Panc1 (cell line): ENCODE measurements at regions not wholly inside any gene's neighbourhood (a gene's known extent, or its start where the extent isn't known, plus 50 kb on each side); places are given as distances from the start of the nearest gene placed in this dataset.
A peak's percentile ranks its signal among the peaks of the same experiment; 100 is the strongest.

Experiments used
- ATAC-seq: fragments of 200-7000 bp; cut with Tn5 transposase; 2 replicates; pipeline ENCODE4 v1.9.1; 2020; ENCODE audit warnings: mild to moderate bottlenecking, moderate library complexity
- BruUV-seq: library from RNA; stranded (reverse); fragments of 400-500 nt; replicated peaks from 2 replicates; lab custom pipeline; 2021; lab: Mats Ljungman, UMichigan
- CTCF ChIA-PET: fragments of 300-600 bp; sonication (Branson Sonifier 250); formaldehyde crosslinking; loops from one replicate; lab custom pipeline; 2022; ENCODE audit warnings: antibody characterized with exemption; lab: Charles Lee
- POLR2A ChIA-PET: fragments of 300-600 bp; sonication (Branson Sonifier 250); formaldehyde crosslinking; loops from one replicate; lab custom pipeline; 2022; ENCODE audit warnings: antibody characterized with exemption; lab: Charles Lee
- DNase-seq: peaks from one replicate; pipeline ENCODE4 v3.0.0-alpha.2; 2010; ENCODE audit warnings: low read depth, low spot score
- H3K27ac ChIP-seq: 2 replicates; pipeline ENCODE4 v1.5.1; 2011; ENCODE audit warnings: mild to moderate bottlenecking, low read length, inconsistent platforms
- H3K27me3 ChIP-seq: fragments of 200-500 bp; sonication (Bioruptor generic); 2 replicates; pipeline ENCODE4 v1.6.0; 2014; ENCODE audit warnings: low read length, inconsistent platforms; ENCODE audit not compliant: control insufficient read depth, insufficient read depth
- H3K36me3 ChIP-seq: fragments of 200-500 bp; sonication (Bioruptor generic); 2 replicates; pipeline ENCODE4 v1.5.1; 2014; ENCODE audit warnings: inconsistent platforms, mild to moderate bottlenecking, low read length, moderate library complexity; ENCODE audit not compliant: control insufficient read depth, insufficient read depth
- H3K4me1 ChIP-seq: 2 replicates; pipeline ENCODE4 v1.5.1; 2011; ENCODE audit warnings: inconsistent platforms, mild to moderate bottlenecking, low read length, moderate library complexity; ENCODE audit not compliant: control insufficient read depth, insufficient read depth
- H3K4me3 ChIP-seq, 2 experiments: 2 replicates each; pipeline ENCODE4 v1.5.1; 2011 to 2012; ENCODE audit warnings: low read depth in 2 of 2, low read length in 2 of 2, mild to moderate bottlenecking in 2 of 2, inconsistent platforms in 1 of 2, moderate library complexity in 1 of 2
- H3K9me3 ChIP-seq: fragments of 200-500 bp; sonication (Bioruptor generic); 2 replicates; pipeline ENCODE4 v1.5.1; 2014; ENCODE audit warnings: low read depth, mild to moderate bottlenecking, inconsistent platforms, low read length, moderate library complexity; ENCODE audit not compliant: control insufficient read depth, insufficient read depth
- POLR2AphosphoS5 ChIP-seq: IDR thresholded peaks from 2 replicates; pipeline ENCODE4 v1.6.1; 2012; ENCODE audit warnings: mild to moderate bottlenecking, low read depth, low read length, moderate library complexity
- SIN3A ChIP-seq: IDR thresholded peaks from 2 replicates; pipeline ENCODE4 v1.6.1; 2012; ENCODE audit warnings: low read depth, mild to moderate bottlenecking, low read length, moderate library complexity, borderline replicate concordance; ENCODE audit not compliant: insufficient read depth
- TCF7L2 ChIP-seq: IDR thresholded peaks from 2 replicates; pipeline ENCODE4 v1.6.1; 2011; ENCODE audit warnings: mild to moderate bottlenecking, low read depth, low read length, inconsistent platforms
- in situ Hi-C: cut with HindIII; loops from 2 replicates; pipeline ENCODE4 v1.10.0; 2016; ENCODE audit warnings: low sequenced_read_pairs, low pct_unique_long_range_greater_than_20kb
- intact Hi-C: fragments of 100-400 bp; cut with micrococcal nuclease; formaldehyde crosslinking; loops from one replicate; pipeline ENCODE4 v1.10.0; 2022; ENCODE audit not compliant: unreplicated experiment
- TF ChIP-seq, protein P1 (sequence below): fragments of 450-650 bp; IDR thresholded peaks from 2 replicates; pipeline ENCODE4 v1.5.1; 2017; ENCODE audit warnings: mild to moderate bottlenecking
- TF ChIP-seq, protein P2 (sequence below), 2 experiments: IDR thresholded peaks; 2 replicates each; pipeline ENCODE4 v1.6.1; 2011 to 2012; ENCODE audit warnings: low read depth in 2 of 2, control low read depth in 1 of 2, low read length in 1 of 2, mild to moderate bottlenecking in 1 of 2, moderate library complexity in 1 of 2; ENCODE audit not compliant: insufficient read depth in 1 of 2

DNA sequence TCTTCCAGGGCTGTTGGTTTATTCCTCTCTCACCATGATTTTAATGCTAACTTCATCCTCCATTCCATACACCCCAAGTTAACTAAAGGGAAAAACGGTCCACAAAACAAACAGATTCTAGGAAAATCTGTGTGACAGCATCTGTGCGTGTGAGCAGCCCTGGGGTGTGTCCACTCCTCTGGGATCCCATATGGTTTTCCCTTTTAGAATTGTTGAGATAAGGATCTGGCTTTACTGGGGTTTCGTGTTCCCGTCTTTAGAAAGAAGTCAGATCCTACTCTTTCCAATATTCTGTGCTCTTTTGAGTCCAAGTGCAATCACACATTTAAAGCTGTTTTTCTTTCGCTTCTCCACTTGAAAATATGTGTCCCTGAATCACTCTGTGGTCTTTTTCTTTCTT is 257.1 kb downstream of the KLF6 start:
- Histone ChIP-seq H3K4me1 (peaks cover 2% of the 10 kb centered on the region; the same call in 1 of the 2 replicates), H3K9me3 (no peaks in the 10 kb centered on the region), H3K27me3 (no peaks in the 10 kb centered on the region), H3K4me3 (no peak overlapping the region), H3K27ac (no peak overlapping the region), H3K36me3 (no peaks in the 10 kb centered on the region)
- intact Hi-C loops (no loop called here), in situ Hi-C loops (no loop called here)
- no peak for ATAC-seq
- no peak for DNase-seq
- TF ChIP-seq, protein P1, sequence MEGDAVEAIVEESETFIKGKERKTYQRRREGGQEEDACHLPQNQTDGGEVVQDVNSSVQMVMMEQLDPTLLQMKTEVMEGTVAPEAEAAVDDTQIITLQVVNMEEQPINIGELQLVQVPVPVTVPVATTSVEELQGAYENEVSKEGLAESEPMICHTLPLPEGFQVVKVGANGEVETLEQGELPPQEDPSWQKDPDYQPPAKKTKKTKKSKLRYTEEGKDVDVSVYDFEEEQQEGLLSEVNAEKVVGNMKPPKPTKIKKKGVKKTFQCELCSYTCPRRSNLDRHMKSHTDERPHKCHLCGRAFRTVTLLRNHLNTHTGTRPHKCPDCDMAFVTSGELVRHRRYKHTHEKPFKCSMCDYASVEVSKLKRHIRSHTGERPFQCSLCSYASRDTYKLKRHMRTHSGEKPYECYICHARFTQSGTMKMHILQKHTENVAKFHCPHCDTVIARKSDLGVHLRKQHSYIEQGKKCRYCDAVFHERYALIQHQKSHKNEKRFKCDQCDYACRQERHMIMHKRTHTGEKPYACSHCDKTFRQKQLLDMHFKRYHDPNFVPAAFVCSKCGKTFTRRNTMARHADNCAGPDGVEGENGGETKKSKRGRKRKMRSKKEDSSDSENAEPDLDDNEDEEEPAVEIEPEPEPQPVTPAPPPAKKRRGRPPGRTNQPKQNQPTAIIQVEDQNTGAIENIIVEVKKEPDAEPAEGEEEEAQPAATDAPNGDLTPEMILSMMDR, result no peak
- no peak for TF ChIP-seq POLR2AphosphoS5
- TF ChIP-seq SIN3A, result no peak
- TF ChIP-seq, protein P2, sequence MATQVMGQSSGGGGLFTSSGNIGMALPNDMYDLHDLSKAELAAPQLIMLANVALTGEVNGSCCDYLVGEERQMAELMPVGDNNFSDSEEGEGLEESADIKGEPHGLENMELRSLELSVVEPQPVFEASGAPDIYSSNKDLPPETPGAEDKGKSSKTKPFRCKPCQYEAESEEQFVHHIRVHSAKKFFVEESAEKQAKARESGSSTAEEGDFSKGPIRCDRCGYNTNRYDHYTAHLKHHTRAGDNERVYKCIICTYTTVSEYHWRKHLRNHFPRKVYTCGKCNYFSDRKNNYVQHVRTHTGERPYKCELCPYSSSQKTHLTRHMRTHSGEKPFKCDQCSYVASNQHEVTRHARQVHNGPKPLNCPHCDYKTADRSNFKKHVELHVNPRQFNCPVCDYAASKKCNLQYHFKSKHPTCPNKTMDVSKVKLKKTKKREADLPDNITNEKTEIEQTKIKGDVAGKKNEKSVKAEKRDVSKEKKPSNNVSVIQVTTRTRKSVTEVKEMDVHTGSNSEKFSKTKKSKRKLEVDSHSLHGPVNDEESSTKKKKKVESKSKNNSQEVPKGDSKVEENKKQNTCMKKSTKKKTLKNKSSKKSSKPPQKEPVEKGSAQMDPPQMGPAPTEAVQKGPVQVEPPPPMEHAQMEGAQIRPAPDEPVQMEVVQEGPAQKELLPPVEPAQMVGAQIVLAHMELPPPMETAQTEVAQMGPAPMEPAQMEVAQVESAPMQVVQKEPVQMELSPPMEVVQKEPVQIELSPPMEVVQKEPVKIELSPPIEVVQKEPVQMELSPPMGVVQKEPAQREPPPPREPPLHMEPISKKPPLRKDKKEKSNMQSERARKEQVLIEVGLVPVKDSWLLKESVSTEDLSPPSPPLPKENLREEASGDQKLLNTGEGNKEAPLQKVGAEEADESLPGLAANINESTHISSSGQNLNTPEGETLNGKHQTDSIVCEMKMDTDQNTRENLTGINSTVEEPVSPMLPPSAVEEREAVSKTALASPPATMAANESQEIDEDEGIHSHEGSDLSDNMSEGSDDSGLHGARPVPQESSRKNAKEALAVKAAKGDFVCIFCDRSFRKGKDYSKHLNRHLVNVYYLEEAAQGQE (IDR thresholded peaks at IDR 0.05; ENCODE audit: insufficient read depth in 1 of 2, low read depth in 2 of 2, low read length in 1 of 2), result no peak
- TF ChIP-seq TCF7L2, result no peak
- no TSS peak for BruUV-seq
- CTCF ChIA-PET, result no interaction called here
- POLR2A ChIA-PET, result no interaction called here

DNA sequence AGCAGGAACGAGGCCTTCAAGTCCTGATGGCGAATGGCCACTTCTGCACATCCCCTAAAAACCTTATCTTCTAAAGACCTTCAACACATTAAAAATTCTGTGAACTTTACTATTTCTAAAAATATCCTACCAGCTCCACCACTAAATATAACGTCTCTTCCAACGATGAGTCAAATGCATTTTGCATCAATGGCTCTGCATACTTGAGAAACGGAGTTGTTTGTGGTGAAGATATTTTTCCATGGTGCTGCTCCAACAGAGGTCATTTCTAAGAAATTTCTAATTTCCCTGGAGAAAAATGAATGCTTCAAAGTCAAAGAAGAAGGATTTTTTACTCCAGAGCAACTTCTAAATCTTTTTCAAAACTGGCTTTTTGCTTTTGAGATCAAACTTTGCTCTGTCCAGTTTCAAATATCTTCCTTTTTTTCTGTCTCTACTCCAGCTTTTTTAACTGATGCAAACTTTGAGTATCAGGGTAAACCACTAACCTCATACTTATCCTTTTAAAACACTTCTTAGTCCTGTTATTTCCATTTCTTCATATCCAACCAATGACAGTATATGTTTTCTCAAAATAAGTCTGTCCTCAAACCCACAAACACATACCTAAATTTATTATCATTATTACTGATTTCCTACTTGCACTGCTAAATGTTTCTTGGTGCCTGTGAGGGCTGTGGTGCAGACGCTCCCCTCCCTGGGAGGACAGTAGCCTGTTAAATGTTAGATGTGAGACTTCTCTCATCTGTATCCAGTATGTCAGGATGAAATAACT is 258.1 kb downstream of the KLF6 start:
- intact Hi-C loops (no loop called here), in situ Hi-C loops (no loop called here)
- no peak for DNase-seq
- BruUV-seq, result no TSS peak
- ATAC-seq, result no peak
- no peaks in the 10 kb centered on the region for H3K27me3 ChIP-seq
- TF ChIP-seq POLR2AphosphoS5, result no peak
- ChIA-PET POLR2A (no interaction called here), CTCF (no interaction called here)
- H3K9me3 ChIP-seq, result no peaks in the 10 kb centered on the region
- H3K36me3 ChIP-seq, result no peaks in the 10 kb centered on the region
- no peak overlapping the region for H3K27ac ChIP-seq
- H3K4me3 ChIP-seq, result no peak overlapping the region
- H3K4me1 ChIP-seq, result peaks cover 2% of the 10 kb centered on the region; the same call in 1 of the 2 replicates

DNA sequence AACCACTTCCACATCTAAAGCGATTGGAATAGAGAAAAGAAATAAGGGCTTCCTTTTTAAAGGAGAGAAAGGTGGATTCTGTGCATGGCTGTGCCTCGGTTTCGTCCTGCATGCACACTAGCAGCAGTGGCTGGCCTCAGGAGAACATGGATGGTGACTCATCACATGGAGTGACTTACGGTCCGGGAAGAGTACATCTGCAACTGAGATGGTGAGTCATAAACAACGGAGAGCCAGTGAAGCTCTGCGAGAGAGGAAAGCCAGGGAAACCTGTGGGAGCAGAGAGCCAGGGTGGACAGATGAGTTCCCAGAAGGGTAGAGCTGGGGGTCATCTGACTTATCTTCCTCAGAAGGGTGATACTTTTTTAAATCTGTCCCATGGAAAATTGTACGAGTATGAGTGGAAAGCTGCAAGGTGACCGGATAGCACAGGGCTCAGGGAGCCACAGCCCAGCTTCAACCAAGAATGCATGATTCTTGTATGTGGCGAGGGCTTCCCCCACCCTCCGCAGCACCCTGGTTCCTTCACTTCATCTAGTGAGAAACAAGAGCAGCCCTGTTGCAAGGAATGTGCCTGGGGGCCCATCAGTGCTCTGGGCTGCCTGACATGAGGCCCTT is 259.1 kb downstream of the KLF6 start:
- ChIA-PET CTCF (no interaction called here), POLR2A (interaction anchor here (0.6 kb wide), 1 partner anchor 213 kb away, joined by 3 read pairs; no protein-coding TSS in a partner anchor)
- H3K27ac ChIP-seq, result no peak overlapping the region
- intact Hi-C loops (no loop called here), in situ Hi-C loops (no loop called here)
- no peaks in the 10 kb centered on the region for H3K36me3 ChIP-seq
- no peak overlapping the region for H3K4me3 ChIP-seq
- no peaks in the 10 kb centered on the region for H3K9me3 ChIP-seq
- H3K27me3 ChIP-seq, result no peaks in the 10 kb centered on the region
- peaks cover 2% of the 10 kb centered on the region; the same call in 1 of the 2 replicates for H3K4me1 ChIP-seq
- DNase-seq (peak; percentile 32), ATAC-seq (peak; percentile 87)
- no TSS peak for BruUV-seq
- TF ChIP-seq TCF7L2, result no peak
- TF ChIP-seq, protein P1, result no peak
- TF ChIP-seq POLR2AphosphoS5, result no peak
- TF ChIP-seq, protein P2 (IDR thresholded peaks at IDR 0.05; ENCODE audit: insufficient read depth in 1 of 2, low read depth in 2 of 2, low read length in 1 of 2), result no peak
- TF ChIP-seq SIN3A, result no peak
